ENCODE measurements at regions not wholly inside any gene's neighbourhood (a gene's known extent, or its start where the extent isn't known, plus 50 kb on each side); places are given as distances from the start of the nearest gene placed in this dataset.
A peak's percentile ranks its signal among the peaks of the same experiment; 100 is the strongest.
"Not testable (repeated sequence)": the region's sequence is repeated elsewhere in the genome, so short reads cannot be mapped to it uniquely, and the experiment has no call there.

DNA sequence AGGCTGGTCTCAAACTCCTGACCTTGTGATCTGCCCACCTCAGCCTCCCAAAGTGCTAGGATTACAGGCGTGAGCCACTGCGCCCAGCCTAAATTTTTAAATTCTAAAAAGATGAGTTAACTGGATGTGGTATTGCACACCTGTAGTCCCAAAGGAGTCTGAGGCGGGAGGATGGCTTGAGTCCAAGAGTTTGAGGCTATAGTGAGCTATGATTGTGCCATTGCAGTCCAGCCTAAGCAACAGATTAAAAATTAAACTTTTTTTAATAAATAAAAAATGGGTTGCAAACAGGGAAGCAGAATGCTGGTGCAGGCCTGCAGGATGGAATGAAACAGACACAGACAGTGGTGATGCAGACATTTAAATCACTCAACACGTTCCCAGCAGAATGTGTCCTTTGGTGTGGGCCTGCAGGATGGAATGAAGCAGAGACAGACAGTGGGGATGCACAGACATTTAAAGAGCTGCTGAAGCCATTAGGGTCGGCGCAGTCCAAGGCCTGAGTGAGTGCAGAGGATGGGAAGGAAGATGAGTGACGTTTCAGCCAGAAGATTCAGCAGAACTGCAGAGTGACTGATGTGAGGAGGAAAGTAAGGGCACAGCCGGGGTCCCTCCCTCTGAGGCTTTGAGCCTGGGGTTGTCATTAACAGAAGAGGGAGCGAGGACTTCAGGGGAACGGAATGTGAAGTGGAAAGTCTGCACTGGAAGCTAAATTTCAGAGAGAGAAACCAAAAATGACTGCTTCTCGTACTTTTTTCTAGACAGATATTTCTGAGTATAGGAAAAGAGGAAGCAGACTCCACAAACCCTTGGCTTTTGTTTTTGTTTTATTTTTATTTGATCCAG lies 117.5 kb downstream of the RIN2 start:
- peaks cover 0 to 12% (median 6%) of the 10 kb centered on the region in 4 donors for H3K4me1 ChIP-seq
- no peaks in the 10 kb centered on the region for H3K9me3 ChIP-seq
- no peak for TF ChIP-seq POLR2AphosphoS5 (IDR thresholded peaks at IDR 0.05)
- TF ChIP-seq EP300 (IDR thresholded peaks at IDR 0.05), result no peak
- TF ChIP-seq, protein P1, sequence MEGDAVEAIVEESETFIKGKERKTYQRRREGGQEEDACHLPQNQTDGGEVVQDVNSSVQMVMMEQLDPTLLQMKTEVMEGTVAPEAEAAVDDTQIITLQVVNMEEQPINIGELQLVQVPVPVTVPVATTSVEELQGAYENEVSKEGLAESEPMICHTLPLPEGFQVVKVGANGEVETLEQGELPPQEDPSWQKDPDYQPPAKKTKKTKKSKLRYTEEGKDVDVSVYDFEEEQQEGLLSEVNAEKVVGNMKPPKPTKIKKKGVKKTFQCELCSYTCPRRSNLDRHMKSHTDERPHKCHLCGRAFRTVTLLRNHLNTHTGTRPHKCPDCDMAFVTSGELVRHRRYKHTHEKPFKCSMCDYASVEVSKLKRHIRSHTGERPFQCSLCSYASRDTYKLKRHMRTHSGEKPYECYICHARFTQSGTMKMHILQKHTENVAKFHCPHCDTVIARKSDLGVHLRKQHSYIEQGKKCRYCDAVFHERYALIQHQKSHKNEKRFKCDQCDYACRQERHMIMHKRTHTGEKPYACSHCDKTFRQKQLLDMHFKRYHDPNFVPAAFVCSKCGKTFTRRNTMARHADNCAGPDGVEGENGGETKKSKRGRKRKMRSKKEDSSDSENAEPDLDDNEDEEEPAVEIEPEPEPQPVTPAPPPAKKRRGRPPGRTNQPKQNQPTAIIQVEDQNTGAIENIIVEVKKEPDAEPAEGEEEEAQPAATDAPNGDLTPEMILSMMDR (IDR thresholded peaks at IDR 0.05), result no peak
- TF ChIP-seq POLR2A (IDR thresholded peaks at IDR 0.05), result no peak
- 64 to 81% (median 72%) methylated on average over 11 of the region's 11 CpGs for WGBS, 5 donors
- intact Hi-C loops (cut with DNase I; ENCODE audit: low total_unique reads), result no loop called here
- H3K4me3 ChIP-seq, result no peak overlapping the region
- H3K27me3 ChIP-seq, result no peaks in the 10 kb centered on the region
- peak in 1 of 2 donors; percentile 45 for DNase-seq
- H3K36me3 ChIP-seq, result peaks cover 0 to 27% (median 20%) of the 10 kb centered on the region in 4 donors
- H3K27ac ChIP-seq, result peak overlapping the region in 4 of 5 donors; percentile 25 to 67 (median 48)

DNA sequence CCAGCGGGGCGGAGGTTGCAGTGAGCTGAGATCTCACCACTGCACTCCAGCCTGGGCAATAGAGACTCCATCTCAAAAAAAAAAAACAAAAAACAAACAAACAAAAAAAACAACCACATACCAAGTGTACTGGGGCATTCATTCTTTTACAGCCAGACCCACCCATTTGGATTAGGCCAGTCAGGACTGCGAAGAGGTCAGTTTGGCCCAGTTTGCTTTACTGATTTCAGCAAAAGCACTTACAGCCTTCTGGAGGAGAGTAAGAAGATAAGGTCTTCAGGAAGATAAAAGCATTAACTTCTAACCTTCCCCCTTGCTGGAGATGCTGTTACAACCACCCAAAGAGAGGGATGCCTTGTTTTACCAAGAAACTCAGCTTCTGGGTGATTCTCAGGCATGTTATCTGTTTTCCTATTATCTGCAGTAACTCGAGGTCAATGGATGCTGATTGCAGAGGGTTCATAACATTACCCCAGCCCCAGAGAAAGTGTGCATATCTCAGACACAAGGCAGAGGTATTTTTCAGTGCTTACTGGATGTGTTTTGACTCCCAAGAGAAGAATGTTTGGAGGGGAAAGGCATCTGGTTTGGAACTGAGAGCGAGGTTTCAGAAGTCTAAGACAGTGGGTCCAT lies 118.9 kb downstream of the RIN2 start:
- H3K27me3 ChIP-seq, result no peaks in the 10 kb centered on the region
- TF ChIP-seq POLR2A (IDR thresholded peaks at IDR 0.05) (no peak), POLR2AphosphoS5 (IDR thresholded peaks at IDR 0.05) (no peak), EP300 (IDR thresholded peaks at IDR 0.05) (no peak)
- TF ChIP-seq, protein P1 (IDR thresholded peaks at IDR 0.05), result no peak
- no peaks in the 10 kb centered on the region for H3K9me3 ChIP-seq
- 75 to 87% (median 83%) methylated on average over 5 of the region's 5 CpGs for WGBS, 5 donors
- no peak overlapping the region for H3K4me3 ChIP-seq
- peaks cover 0 to 12% (median 6%) of the 10 kb centered on the region in 4 donors for H3K4me1 ChIP-seq
- peak overlapping the region in 3 of 5 donors; percentile 46 to 67 (median 49) for H3K27ac ChIP-seq
- no peak for DNase-seq
- peaks cover 0 to 15% (median 8%) of the 10 kb centered on the region in 4 donors for H3K36me3 ChIP-seq
- intact Hi-C loops (cut with DNase I; ENCODE audit: low total_unique reads), result no loop called here

DNA sequence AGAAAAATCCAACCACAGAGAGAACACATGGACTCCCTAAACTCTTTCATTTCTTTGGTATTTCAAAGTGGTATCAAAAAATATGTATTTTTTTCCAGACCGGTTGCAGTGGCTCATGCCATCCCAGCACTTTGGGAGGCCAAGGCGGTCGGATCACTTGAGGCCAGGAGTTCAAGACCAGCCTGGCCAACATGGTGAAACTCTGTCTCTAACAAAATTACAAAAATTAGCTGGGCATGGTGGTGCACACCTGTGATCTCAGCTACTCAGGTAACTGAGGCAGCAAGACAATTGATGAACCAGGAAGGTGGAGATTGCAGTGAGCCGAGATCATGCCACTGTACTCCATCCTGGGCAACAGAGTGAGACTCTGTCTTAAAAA lies 121.8 kb downstream of the RIN2 start:
- not testable (repeated sequence) for H3K36me3 ChIP-seq, H3K27me3 ChIP-seq, H3K9me3 ChIP-seq, DNase-seq, H3K4me3 ChIP-seq
- H3K4me1 ChIP-seq, result peaks cover 0 to 20% (median 11%) of the 10 kb centered on the region in 4 donors
- peak overlapping the region in 4 of 5 donors; percentile 36 to 74 (median 58) for H3K27ac ChIP-seq
- intact Hi-C loops (cut with DNase I; ENCODE audit: low total_unique reads), result loop anchor here (10.0 kb wide), 1 partner anchor 95 kb away; no protein-coding TSS in a partner anchor
- WGBS, 5 donors, result 92 to 94% (median 93%) methylated on average over 4 of the region's 4 CpGs

DNA sequence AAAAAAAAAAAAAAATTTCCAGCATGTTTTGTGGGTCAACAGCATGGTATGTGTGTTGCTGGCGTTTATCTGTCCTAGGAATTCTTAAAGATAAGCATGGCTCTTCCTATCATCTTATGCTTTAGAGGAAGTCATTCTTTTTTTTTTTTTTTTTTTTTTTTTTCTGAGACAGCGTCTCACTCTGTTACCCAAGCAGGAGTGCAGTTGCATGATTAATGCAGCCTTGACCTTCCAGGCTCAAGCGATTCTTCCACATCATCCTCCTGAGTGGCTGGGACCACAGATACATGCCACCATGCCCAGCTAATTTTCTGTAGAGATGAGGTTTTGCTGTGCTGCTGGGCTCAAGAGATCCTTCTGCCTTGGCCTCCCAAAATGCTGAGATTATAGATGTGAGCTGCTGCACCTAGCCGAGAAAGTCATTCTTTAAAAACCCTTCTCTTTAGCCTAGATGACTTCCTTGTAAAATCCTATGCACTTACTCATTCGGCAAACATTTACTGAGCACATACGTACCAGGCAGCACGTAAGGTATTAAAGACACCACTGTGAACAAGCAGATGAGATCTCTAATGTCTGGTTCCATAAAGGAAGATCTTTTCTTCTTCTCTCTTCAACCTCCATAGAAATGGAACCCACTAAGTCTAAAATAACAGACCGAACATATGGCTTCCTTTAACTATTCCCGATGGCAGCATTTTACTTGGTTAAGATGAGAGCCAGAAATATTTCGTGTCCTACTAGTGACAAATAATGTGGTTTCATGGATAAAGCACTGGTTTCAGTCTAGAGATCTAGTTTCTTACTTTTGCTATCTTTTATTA lies 122.4 kb downstream of the RIN2 start:
- Histone ChIP-seq H3K36me3 (no peaks in the 10 kb centered on the region), H3K27ac (peak overlapping the region in 4 of 5 donors; percentile 54 to 83 (median 68)), H3K27me3 (no peaks in the 10 kb centered on the region), H3K4me3 (no peak overlapping the region), H3K9me3 (no peaks in the 10 kb centered on the region), H3K4me1 (peaks cover 0 to 24% (median 14%) of the 10 kb centered on the region in 4 donors)
- WGBS, 5 donors, result 57 to 73% (median 65%) methylated on average over 10 of the region's 10 CpGs
- peak in 1 of 2 donors; percentile 62 for DNase-seq
- intact Hi-C loops (cut with DNase I; ENCODE audit: low total_unique reads), result loop anchor here (10.0 kb wide), 1 partner anchor 96 kb away; no protein-coding TSS in a partner anchor
- no peak for TF ChIP-seq POLR2AphosphoS5 (IDR thresholded peaks at IDR 0.05)
- TF ChIP-seq POLR2A (IDR thresholded peaks at IDR 0.05), result no peak
- TF ChIP-seq, protein P1 (IDR thresholded peaks at IDR 0.05), result no peak
- no peak for TF ChIP-seq EP300 (IDR thresholded peaks at IDR 0.05)

Data from stomach (tissue), 8 donors.